ENCODE measurements at regions not wholly inside any gene's neighbourhood (a gene's known extent, or its start where the extent isn't known, plus 50 kb on each side); places are given as distances from the start of the nearest gene placed in this dataset.

GRCh38 chr6:94350833-94351232 lies 931.5 kb upstream of the EPHA7 start:
- no peak for TF ChIP-seq CTCF (IDR thresholded peaks at IDR 0.05; ENCODE audit: low read depth, low read length, missing input control)
- TF ChIP-seq GABPA (IDR thresholded peaks at IDR 0.05 in 1 of 2, conservative IDR thresholded peaks at IDR 0.05 in 1 of 2) = no peak
- no peak for TF ChIP-seq MAX (IDR thresholded peaks at IDR 0.05)
